Progenitor cell of endocrine pancreas (in vitro differentiated cells): ENCODE measurements at regions not wholly inside any gene's neighbourhood (a gene's known extent, or its start where the extent isn't known, plus 50 kb on each side); places are given as distances from the start of the nearest gene placed in this dataset.
"Not testable (repeated sequence)": the region's sequence is repeated elsewhere in the genome, so short reads cannot be mapped to it uniquely, and the experiment has no call there.

ENCODE experiments used
- DNase-seq: peaks from one replicate; pipeline ENCODE4 v3.0.0; 2021; ENCODE audit warnings: low spot score; ENCODE audit not compliant: unreplicated experiment
- H3K27ac Mint-ChIP-seq: 2 replicates; pipeline ENCODE4 v1.8.0; 2021; ENCODE audit warnings: mild to moderate bottlenecking, moderate library complexity, mixed read lengths
- H3K27me3 Mint-ChIP-seq: 2 replicates; pipeline ENCODE4 v1.8.0; 2021; ENCODE audit warnings: mixed read lengths
- H3K36me3 Mint-ChIP-seq: 2 replicates; pipeline ENCODE4 v1.8.0; 2022; ENCODE audit warnings: mixed read lengths; ENCODE audit not compliant: insufficient read depth
- H3K4me1 Mint-ChIP-seq: 2 replicates; pipeline ENCODE4 v1.8.0; 2021; ENCODE audit warnings: low read depth, mixed read lengths
- H3K4me3 Mint-ChIP-seq: 2 replicates; pipeline ENCODE4 v1.8.0; 2021; ENCODE audit warnings: low read depth, mild to moderate bottlenecking, moderate library complexity, mixed read lengths
- H3K9me3 Mint-ChIP-seq: 2 replicates; pipeline ENCODE4 v1.8.0; 2021; ENCODE audit warnings: low read depth, mixed read lengths
- CTCF ChIP-seq: fragments of 200-600 bp; sonication (generic); IDR thresholded peaks from one replicate; pipeline ENCODE4 v1.5.0; 2021; ENCODE audit warnings: antibody characterized with exemption, mild to moderate bottlenecking; ENCODE audit not compliant: unreplicated experiment

GRCh38 chrX:55907968-55908607, 190.5 kb downstream of the RRAGB start:
- Mint-ChIP-seq H3K27me3 (no peaks in the 10 kb centered on the region), H3K4me1 (peaks cover 8% of the 10 kb centered on the region), H3K9me3 (peaks cover 25% of the 10 kb centered on the region), H3K36me3 (peaks cover 2% of the 10 kb centered on the region), H3K4me3 (peak overlapping the region; percentile 85), H3K27ac (peak overlapping the region; percentile 94)
- peak; percentile 51 for DNase-seq
- peak; percentile 69 for TF ChIP-seq CTCF

GRCh38 chrX:55908661-55909212, 191.2 kb downstream of the RRAGB start:
- Mint-ChIP-seq H3K27me3 (no peaks in the 10 kb centered on the region), H3K4me1 (peaks cover 8% of the 10 kb centered on the region), H3K27ac (peak overlapping the region; percentile 94), H3K9me3 (peaks cover 24% of the 10 kb centered on the region), H3K4me3 (peak overlapping the region; percentile 85), H3K36me3 (peaks cover 2% of the 10 kb centered on the region)
- no peak for TF ChIP-seq CTCF
- no peak for DNase-seq

- TF ChIP-seq CTCF = no peak
- Mint-ChIP-seq H3K27me3 (no peaks in the 10 kb centered on the region), H3K27ac (no peak overlapping the region), H3K9me3 (peaks cover 50% of the 10 kb centered on the region), H3K4me3 (no peak overlapping the region), H3K36me3 (peaks cover 35% of the 10 kb centered on the region), H3K4me1 (no peaks in the 10 kb centered on the region)
- DNase-seq = no peak
These were observed 202.0 kb downstream of the RRAGB start for GRCh38 chrX:55919367-55920221.

- Mint-ChIP-seq H3K4me1 (no peaks in the 10 kb centered on the region), H3K4me3 (no peak overlapping the region), H3K27me3 (no peaks in the 10 kb centered on the region), H3K36me3 (peaks cover 31% of the 10 kb centered on the region), H3K9me3 (peaks cover 75% of the 10 kb centered on the region), H3K27ac (no peak overlapping the region)
- TF ChIP-seq CTCF = no peak
- DNase-seq = no peak
These were observed 207.0 kb downstream of the RRAGB start for GRCh38 chrX:55924574-55924973.

GRCh38 chrX:55928529-55928928, 211.0 kb downstream of the RRAGB start:
- Mint-ChIP-seq H3K9me3 (peaks cover 73% of the 10 kb centered on the region), H3K36me3 (peaks cover 21% of the 10 kb centered on the region)
- not testable (repeated sequence) for H3K27ac Mint-ChIP-seq, DNase-seq, H3K4me3 Mint-ChIP-seq, H3K27me3 Mint-ChIP-seq, H3K4me1 Mint-ChIP-seq
